Activated CD8-positive, alpha-beta memory T cell treated with anti-CD3 and anti-CD28 coated beads for 48 hours (primary cell): ENCODE measurements at regions not wholly inside any gene's neighbourhood (a gene's known extent, or its start where the extent isn't known, plus 50 kb on each side); places are given as distances from the start of the nearest gene placed in this dataset.
"Not testable (repeated sequence)": the region's sequence is repeated elsewhere in the genome, so short reads cannot be mapped to it uniquely, and the experiment has no call there.

Experiments used
- DNase-seq, 3 experiments: peaks; one replicate each; pipeline ENCODE4 v3.0.0-alpha.2; 2020; ENCODE audit warnings: low read depth in 2 of 3, low spot score in 2 of 3

- DNase-seq: no peak
Measured at GRCh38 chr9:73056245-73056644, 95.4 kb upstream of the ANXA1 start.

- DNase-seq: no peak
Measured at GRCh38 chr9:73054091-73054490, 97.6 kb upstream of the ANXA1 start.

GRCh38 chr9:73053543-73053942 is 98.1 kb upstream of the ANXA1 start:
- no peak for DNase-seq

- no peak for DNase-seq
Measured at GRCh38 chr9:73050887-73051550, 98.2 kb upstream of the ALDH1A1 start.

GRCh38 chr9:73050065-73050816 is 97.4 kb upstream of the ALDH1A1 start:
- no peak for DNase-seq

- no peak for DNase-seq
Measured at GRCh38 chr9:73049280-73049679, 96.4 kb upstream of the ALDH1A1 start.

- no peak for DNase-seq
Measured at GRCh38 chr9:73046769-73047168, 93.9 kb upstream of the ALDH1A1 start.

GRCh38 chr9:73044776-73045175 is 91.9 kb upstream of the ALDH1A1 start:
- not testable (repeated sequence) for DNase-seq

- DNase-seq: no peak
Measured at GRCh38 chr9:73042155-73042554, 89.3 kb upstream of the ALDH1A1 start.

GRCh38 chr9:73039271-73040263 is 86.7 kb upstream of the ALDH1A1 start:
- DNase-seq: no peak

GRCh38 chr9:73038613-73039012 is 85.8 kb upstream of the ALDH1A1 start:
- no peak for DNase-seq

GRCh38 chr9:73038089-73038509 is 85.2 kb upstream of the ALDH1A1 start:
- no peak for DNase-seq

- no peak for DNase-seq
Measured at GRCh38 chr9:73037613-73038012, 84.8 kb upstream of the ALDH1A1 start.

GRCh38 chr9:73034962-73035361 is 82.1 kb upstream of the ALDH1A1 start:
- DNase-seq: no peak

- no peak for DNase-seq
Measured at GRCh38 chr9:73031350-73031749, 78.5 kb upstream of the ALDH1A1 start.

- DNase-seq: no peak
Measured at GRCh38 chr9:73030370-73031030, 77.6 kb upstream of the ALDH1A1 start.

- no peak for DNase-seq
Measured at GRCh38 chr9:73029346-73029745, 76.5 kb upstream of the ALDH1A1 start.

GRCh38 chr9:73026375-73026774 is 73.5 kb upstream of the ALDH1A1 start:
- DNase-seq: no peak

- no peak for DNase-seq
Measured at GRCh38 chr9:73024601-73025034, 71.8 kb upstream of the ALDH1A1 start.

GRCh38 chr9:73023025-73023541 is 70.2 kb upstream of the ALDH1A1 start:
- peak in 2 of 3 experiments; percentile 3 to 8 for DNase-seq

- no peak for DNase-seq
Measured at GRCh38 chr9:73022353-73022752, 69.5 kb upstream of the ALDH1A1 start.
